ENCODE measurements at regions not wholly inside any gene's neighbourhood (a gene's known extent, or its start where the extent isn't known, plus 50 kb on each side); places are given as distances from the start of the nearest gene placed in this dataset.
"Not testable (repeated sequence)": the region's sequence is repeated elsewhere in the genome, so short reads cannot be mapped to it uniquely, and the experiment has no call there.

- DNase-seq = no peak
These were observed 433.3 kb downstream of the RPS6KC1 start for GRCh38 chr1:213484333-213484732.

- no peak for DNase-seq
These were observed 433.7 kb downstream of the RPS6KC1 start for GRCh38 chr1:213484758-213485157.

- DNase-seq = no peak
These were observed 435.4 kb downstream of the RPS6KC1 start for GRCh38 chr1:213486488-213486887.

- DNase-seq = no peak
These were observed 440.4 kb downstream of the RPS6KC1 start for GRCh38 chr1:213491468-213491867.

- DNase-seq = no peak
These were observed 441.4 kb downstream of the RPS6KC1 start for GRCh38 chr1:213492161-213493041.

GRCh38 chr1:213499444-213499843 is 448.4 kb downstream of the RPS6KC1 start:
- no peak for DNase-seq

GRCh38 chr1:213507472-213508223 is 456.6 kb downstream of the RPS6KC1 start:
- DNase-seq = no peak

- no peak for DNase-seq
These were observed 460.1 kb downstream of the RPS6KC1 start for GRCh38 chr1:213511173-213511572.

- no peak for DNase-seq
These were observed 461.3 kb downstream of the RPS6KC1 start for GRCh38 chr1:213512316-213512715.

GRCh38 chr1:213513006-213513405 is 462.0 kb downstream of the RPS6KC1 start:
- DNase-seq = no peak

- not testable (repeated sequence) for DNase-seq
These were observed 463.6 kb downstream of the RPS6KC1 start for GRCh38 chr1:213514408-213515179.

GRCh38 chr1:213519098-213519497 is 468.1 kb downstream of the RPS6KC1 start:
- no peak for DNase-seq

- no peak for DNase-seq
These were observed 466.6 kb upstream of the PROX1 start for GRCh38 chr1:213521206-213521605.

- DNase-seq = no peak
These were observed 463.9 kb upstream of the PROX1 start for GRCh38 chr1:213523781-213524398.

- no peak for DNase-seq
These were observed 461.5 kb upstream of the PROX1 start for GRCh38 chr1:213526306-213526705.

GRCh38 chr1:213530611-213531320 is 457.0 kb upstream of the PROX1 start:
- DNase-seq = no peak

GRCh38 chr1:213531369-213532310 is 456.1 kb upstream of the PROX1 start:
- DNase-seq = peak in 1 of 4 experiments; percentile 0

GRCh38 chr1:213533125-213533524 is 454.6 kb upstream of the PROX1 start:
- no peak for DNase-seq

GRCh38 chr1:213535679-213536078 is 452.1 kb upstream of the PROX1 start:
- no peak for DNase-seq

GRCh38 chr1:213538251-213538650 is 449.5 kb upstream of the PROX1 start:
- no peak for DNase-seq

GRCh38 chr1:213539464-213539863 is 448.3 kb upstream of the PROX1 start:
- no peak for DNase-seq

Measured in activated naive CD4-positive, alpha-beta T cell (primary cell).